ENCODE measurements at regions not wholly inside any gene's neighbourhood (a gene's known extent, or its start where the extent isn't known, plus 50 kb on each side); places are given as distances from the start of the nearest gene placed in this dataset.

DNA sequence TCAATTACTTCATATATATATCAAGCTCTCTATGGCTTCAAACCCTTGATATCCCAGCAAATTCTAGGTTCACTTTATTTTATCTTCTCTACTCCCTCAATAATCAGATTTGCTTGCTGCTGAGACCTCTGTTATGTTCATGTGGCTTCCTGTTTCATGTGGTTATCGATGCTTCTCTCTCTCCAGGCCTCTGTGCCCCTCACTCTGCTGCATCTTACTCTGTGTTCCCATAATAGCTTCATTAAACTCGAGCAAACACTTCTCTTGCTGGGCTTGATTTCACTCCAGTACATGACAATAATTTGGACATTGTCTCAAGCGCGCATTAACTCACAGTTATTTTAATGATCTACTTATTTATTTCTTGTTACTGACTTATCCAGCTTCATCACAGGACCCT, 798.8 kb downstream of the CDH9 start:
- Mint-ChIP-seq H3K9me3 (ENCODE audit: low read depth) (peaks cover 7% of the 10 kb centered on the region), H3K36me3 (ENCODE audit: low read depth) (no peaks in the 10 kb centered on the region), H3K27ac (ENCODE audit: unreplicated experiment) (no peak overlapping the region), H3K27me3 (ENCODE audit: low read depth) (peaks cover 2% of the 10 kb centered on the region), H3K4me1 (ENCODE audit: low read depth) (no peaks in the 10 kb centered on the region), H3K4me3 (ENCODE audit: unreplicated experiment) (no peak overlapping the region)
- TF ChIP-seq, protein P1, sequence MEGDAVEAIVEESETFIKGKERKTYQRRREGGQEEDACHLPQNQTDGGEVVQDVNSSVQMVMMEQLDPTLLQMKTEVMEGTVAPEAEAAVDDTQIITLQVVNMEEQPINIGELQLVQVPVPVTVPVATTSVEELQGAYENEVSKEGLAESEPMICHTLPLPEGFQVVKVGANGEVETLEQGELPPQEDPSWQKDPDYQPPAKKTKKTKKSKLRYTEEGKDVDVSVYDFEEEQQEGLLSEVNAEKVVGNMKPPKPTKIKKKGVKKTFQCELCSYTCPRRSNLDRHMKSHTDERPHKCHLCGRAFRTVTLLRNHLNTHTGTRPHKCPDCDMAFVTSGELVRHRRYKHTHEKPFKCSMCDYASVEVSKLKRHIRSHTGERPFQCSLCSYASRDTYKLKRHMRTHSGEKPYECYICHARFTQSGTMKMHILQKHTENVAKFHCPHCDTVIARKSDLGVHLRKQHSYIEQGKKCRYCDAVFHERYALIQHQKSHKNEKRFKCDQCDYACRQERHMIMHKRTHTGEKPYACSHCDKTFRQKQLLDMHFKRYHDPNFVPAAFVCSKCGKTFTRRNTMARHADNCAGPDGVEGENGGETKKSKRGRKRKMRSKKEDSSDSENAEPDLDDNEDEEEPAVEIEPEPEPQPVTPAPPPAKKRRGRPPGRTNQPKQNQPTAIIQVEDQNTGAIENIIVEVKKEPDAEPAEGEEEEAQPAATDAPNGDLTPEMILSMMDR (IDR thresholded peaks at IDR 0.05) = no peak
- no peak for DNase-seq (ENCODE audit: low spot score)

DNA sequence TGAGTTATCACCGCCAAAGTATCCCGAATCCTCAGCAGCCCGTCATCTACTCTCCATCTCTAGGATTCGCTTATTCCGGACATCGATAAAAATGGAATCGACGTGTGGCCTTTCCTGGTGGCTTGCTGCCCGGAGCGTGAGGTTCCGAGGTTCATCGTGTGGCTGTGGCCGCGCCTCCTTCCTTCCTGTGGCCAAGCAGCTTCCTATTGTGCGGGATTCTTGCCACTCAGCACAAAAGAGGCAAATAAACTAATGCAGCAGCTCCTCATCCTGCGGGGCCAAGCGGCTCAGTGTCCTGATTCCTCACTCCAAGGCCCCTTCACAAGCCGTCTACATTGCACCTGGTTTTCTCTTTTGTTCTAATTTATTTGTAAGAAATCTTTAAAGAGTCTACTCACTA, 800.9 kb downstream of the CDH9 start:
- Mint-ChIP-seq H3K27me3 (ENCODE audit: low read depth) (peaks cover 2% of the 10 kb centered on the region), H3K4me1 (ENCODE audit: low read depth) (no peaks in the 10 kb centered on the region), H3K9me3 (ENCODE audit: low read depth) (peaks cover 16% of the 10 kb centered on the region), H3K4me3 (ENCODE audit: unreplicated experiment) (no peak overlapping the region), H3K27ac (ENCODE audit: unreplicated experiment) (no peak overlapping the region), H3K36me3 (ENCODE audit: low read depth) (no peaks in the 10 kb centered on the region)
- DNase-seq (ENCODE audit: low spot score) = no peak
- TF ChIP-seq, protein P1 (IDR thresholded peaks at IDR 0.05) = no peak

DNA sequence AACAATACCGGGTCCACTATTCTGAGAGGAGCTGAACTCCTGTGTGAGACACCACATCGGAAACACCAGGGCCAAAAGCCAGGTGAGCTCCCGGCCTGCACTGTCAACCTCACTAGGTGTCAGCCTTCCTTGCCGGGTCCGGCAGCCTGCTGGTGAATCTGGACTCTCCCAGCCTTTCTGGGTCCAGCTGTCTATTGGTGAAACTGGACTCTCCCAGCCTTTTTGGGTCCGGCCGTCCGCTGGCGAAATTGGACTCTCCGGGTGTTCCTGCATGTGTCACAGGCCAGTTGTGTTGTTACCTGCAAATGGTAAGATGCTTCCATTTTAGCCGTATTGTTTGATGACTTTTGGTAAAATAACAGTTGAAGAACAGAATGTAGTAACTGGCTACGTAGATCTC, 801.5 kb downstream of the CDH9 start:
- Mint-ChIP-seq H3K27me3 (ENCODE audit: low read depth) (peaks cover 2% of the 10 kb centered on the region), H3K36me3 (ENCODE audit: low read depth) (no peaks in the 10 kb centered on the region), H3K9me3 (ENCODE audit: low read depth) (peaks cover 20% of the 10 kb centered on the region), H3K4me3 (ENCODE audit: unreplicated experiment) (no peak overlapping the region), H3K4me1 (ENCODE audit: low read depth) (no peaks in the 10 kb centered on the region), H3K27ac (ENCODE audit: unreplicated experiment) (no peak overlapping the region)
- no peak for DNase-seq (ENCODE audit: low spot score)
- TF ChIP-seq, protein P1 (IDR thresholded peaks at IDR 0.05) = no peak

DNA sequence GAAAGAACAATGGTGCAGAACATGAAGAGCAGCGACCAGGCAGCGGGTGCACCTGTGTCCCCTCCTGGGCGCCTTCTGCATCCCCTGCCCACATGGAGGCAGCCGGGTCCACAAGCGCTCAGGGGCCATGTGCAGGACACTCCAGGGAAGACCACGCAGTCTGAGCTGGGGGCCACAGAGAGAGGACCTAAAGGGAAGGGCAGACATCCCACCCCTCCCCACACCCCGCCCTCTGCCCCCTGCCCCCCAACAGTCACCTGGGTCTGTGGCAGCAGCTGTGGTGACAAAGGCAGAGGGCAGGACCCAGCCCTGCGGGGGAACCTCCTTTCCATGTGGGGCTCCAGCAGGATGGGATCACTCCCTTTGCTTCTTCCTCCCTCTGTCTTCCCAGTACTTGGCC, 805.7 kb downstream of the CDH9 start:
- peaks cover 38% of the 10 kb centered on the region for H3K9me3 Mint-ChIP-seq (ENCODE audit: low read depth)

DNA sequence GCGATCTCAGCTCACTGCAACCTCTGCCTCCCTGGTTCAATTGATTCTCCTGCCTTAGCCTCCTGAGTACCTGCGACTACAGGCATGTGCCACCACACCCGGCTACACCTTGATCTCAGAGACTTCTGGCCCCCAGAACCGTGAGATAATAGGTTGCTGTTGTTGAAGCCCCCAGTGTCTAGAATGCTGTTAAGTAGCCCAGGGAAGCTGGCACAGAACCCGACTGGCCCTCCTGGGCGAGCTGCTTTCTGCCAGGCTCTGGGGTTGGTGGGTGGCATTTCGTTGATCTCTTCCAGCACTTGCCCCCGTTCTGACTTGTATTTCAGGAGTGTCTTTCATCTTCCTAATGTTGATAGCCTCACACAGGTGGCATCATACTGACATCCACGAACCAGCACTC, 807.1 kb downstream of the CDH9 start:
- no peaks in the 10 kb centered on the region for H3K36me3 Mint-ChIP-seq (ENCODE audit: low read depth)
- TF ChIP-seq, protein P1 (IDR thresholded peaks at IDR 0.05) = no peak
- no peaks in the 10 kb centered on the region for H3K27me3 Mint-ChIP-seq (ENCODE audit: low read depth)
- H3K4me1 Mint-ChIP-seq (ENCODE audit: low read depth) = no peaks in the 10 kb centered on the region
- DNase-seq (ENCODE audit: low spot score) = no peak
- H3K9me3 Mint-ChIP-seq (ENCODE audit: low read depth) = peaks cover 52% of the 10 kb centered on the region
- no peak overlapping the region for H3K4me3 Mint-ChIP-seq (ENCODE audit: unreplicated experiment)
- H3K27ac Mint-ChIP-seq (ENCODE audit: unreplicated experiment) = no peak overlapping the region

More for the DNA sequence above, 805.7 kb downstream of the CDH9 start:
- DNase-seq (ENCODE audit: low spot score) = no peak
- Mint-ChIP-seq H3K36me3 (ENCODE audit: low read depth) (no peaks in the 10 kb centered on the region), H3K4me1 (ENCODE audit: low read depth) (no peaks in the 10 kb centered on the region), H3K27ac (ENCODE audit: unreplicated experiment) (no peak overlapping the region), H3K27me3 (ENCODE audit: low read depth) (no peaks in the 10 kb centered on the region), H3K4me3 (ENCODE audit: unreplicated experiment) (no peak overlapping the region)
- TF ChIP-seq, protein P1 (IDR thresholded peaks at IDR 0.05) = no peak
